OCI-LY3 (cell line): ENCODE measurements at regions not wholly inside any gene's neighbourhood (a gene's known extent, or its start where the extent isn't known, plus 50 kb on each side); places are given as distances from the start of the nearest gene placed in this dataset.

Experiments
- CTCF ChIP-seq: fragments of 200-600, 300-600 bp; sonication (generic); IDR thresholded peaks from 2 replicates; pipeline ENCODE4 v1.5.1; 2014; ENCODE audit warnings: antibody characterized with exemption, low read length, low read depth
- EZH2phosphoT487 ChIP-seq: fragments of 200-600 bp; shearing (Covaris generic); IDR thresholded peaks from 2 replicates; pipeline ENCODE4 v1.6.1; 2018; ENCODE audit warnings: antibody characterized with exemption, mixed run types, low read depth

- TF ChIP-seq CTCF (no peak), EZH2phosphoT487 (no peak)
Measured at GRCh38 chr5:103358305-103358995, 99.9 kb downstream of the MACIR start.
